ENCODE measurements at regions not wholly inside any gene's neighbourhood (a gene's known extent, or its start where the extent isn't known, plus 50 kb on each side); places are given as distances from the start of the nearest gene placed in this dataset.

DNA sequence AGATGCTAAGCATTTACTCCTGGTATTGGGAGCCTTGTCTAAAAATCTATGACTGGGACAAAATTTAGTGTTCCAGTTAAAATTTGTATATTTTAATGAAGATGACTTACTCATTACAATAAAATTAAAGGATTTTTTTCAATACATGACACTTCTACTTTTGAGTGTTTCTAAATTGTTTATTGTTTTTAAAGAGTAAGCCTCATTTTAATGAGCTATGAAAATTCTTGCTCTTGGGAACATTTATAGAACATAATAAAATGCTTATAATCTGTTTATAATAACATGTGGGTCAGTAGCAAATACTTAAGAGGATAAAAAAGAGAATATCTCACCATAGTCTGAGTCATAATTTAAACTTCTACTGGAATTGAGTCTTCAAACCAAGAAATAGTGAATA is 149.5 kb downstream of the PLCE1 start:
- peaks cover 2 to 25% (median 15%) of the 10 kb centered on the region in 7 donors for H3K9me3 Mint-ChIP-seq
- no peak overlapping the region for H3K4me3 Mint-ChIP-seq
- Histone ChIP-seq H3K36me3 (replicated peaks in 1 of 2; ENCODE audit: control insufficient read depth in 1 of 2, insufficient read depth in 2 of 2, low read length in 2 of 2) (no peaks in the 10 kb centered on the region), H3K79me2 (ENCODE audit: insufficient read depth, low read length) (no peaks in the 10 kb centered on the region), H3K27me3 (ENCODE audit: control insufficient read depth in 2 of 2, insufficient read depth in 2 of 2, low read length in 2 of 2) (no peaks in the 10 kb centered on the region), H3K27ac (ENCODE audit: low read depth in 1 of 2, low read length in 2 of 2) (no peak overlapping the region), H3K4me1 (ENCODE audit: control insufficient read depth in 1 of 2, insufficient read depth in 2 of 2, low read length in 2 of 2) (no peaks in the 10 kb centered on the region), H3K9me3 (replicated peaks in 1 of 2; ENCODE audit: control insufficient read depth in 1 of 2, insufficient read depth in 1 of 2, low read length in 2 of 2) (peaks cover 0 to 5% of the 10 kb centered on the region in 2 donors), H3K9ac (ENCODE audit: insufficient read depth, low read length, poor library complexity, severe bottlenecking) (no peak overlapping the region), H3K4me3 (replicated peaks in 1 of 3; ENCODE audit: low read depth in 2 of 3, low read length in 3 of 3) (no peak overlapping the region), H2AFZ (ENCODE audit: insufficient read depth, low read depth, low read length, poor library complexity, severe bottlenecking) (no peak overlapping the region), H4K20me1 (ENCODE audit: insufficient read depth, low read length) (no peaks in the 10 kb centered on the region), H3K4me2 (replicated peaks; ENCODE audit: extremely low read depth, low read length, poor library complexity, severe bottlenecking) (no peak overlapping the region)
- no peaks in the 10 kb centered on the region for H3K4me1 Mint-ChIP-seq
- intact Hi-C loops (cut with micrococcal nuclease), result no loop called here
- DNase-seq, result no peak
- no peak overlapping the region for H3K27ac Mint-ChIP-seq
- TF ChIP-seq, protein P1, sequence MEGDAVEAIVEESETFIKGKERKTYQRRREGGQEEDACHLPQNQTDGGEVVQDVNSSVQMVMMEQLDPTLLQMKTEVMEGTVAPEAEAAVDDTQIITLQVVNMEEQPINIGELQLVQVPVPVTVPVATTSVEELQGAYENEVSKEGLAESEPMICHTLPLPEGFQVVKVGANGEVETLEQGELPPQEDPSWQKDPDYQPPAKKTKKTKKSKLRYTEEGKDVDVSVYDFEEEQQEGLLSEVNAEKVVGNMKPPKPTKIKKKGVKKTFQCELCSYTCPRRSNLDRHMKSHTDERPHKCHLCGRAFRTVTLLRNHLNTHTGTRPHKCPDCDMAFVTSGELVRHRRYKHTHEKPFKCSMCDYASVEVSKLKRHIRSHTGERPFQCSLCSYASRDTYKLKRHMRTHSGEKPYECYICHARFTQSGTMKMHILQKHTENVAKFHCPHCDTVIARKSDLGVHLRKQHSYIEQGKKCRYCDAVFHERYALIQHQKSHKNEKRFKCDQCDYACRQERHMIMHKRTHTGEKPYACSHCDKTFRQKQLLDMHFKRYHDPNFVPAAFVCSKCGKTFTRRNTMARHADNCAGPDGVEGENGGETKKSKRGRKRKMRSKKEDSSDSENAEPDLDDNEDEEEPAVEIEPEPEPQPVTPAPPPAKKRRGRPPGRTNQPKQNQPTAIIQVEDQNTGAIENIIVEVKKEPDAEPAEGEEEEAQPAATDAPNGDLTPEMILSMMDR (IDR thresholded peaks at IDR 0.05), result no peak
- peaks cover 1 to 6% (median 2%) of the 10 kb centered on the region in 3 donors for H3K27me3 Mint-ChIP-seq (ENCODE audit: low read depth in 3 of 3)
- H3K36me3 Mint-ChIP-seq, result no peaks in the 10 kb centered on the region

GRCh38 chr10:94146313-94146712 is 152.6 kb downstream of the PLCE1 start:
- Histone ChIP-seq H3K9me3 (replicated peaks in 1 of 2; ENCODE audit: control insufficient read depth in 1 of 2, insufficient read depth in 1 of 2, low read length in 2 of 2) (peaks cover 0 to 5% of the 10 kb centered on the region in 2 donors), H3K4me1 (ENCODE audit: control insufficient read depth in 1 of 2, insufficient read depth in 2 of 2, low read length in 2 of 2) (no peaks in the 10 kb centered on the region), H4K20me1 (ENCODE audit: insufficient read depth, low read length) (no peaks in the 10 kb centered on the region), H2AFZ (ENCODE audit: insufficient read depth, low read depth, low read length, poor library complexity, severe bottlenecking) (no peak overlapping the region), H3K4me3 (replicated peaks in 1 of 3; ENCODE audit: low read depth in 2 of 3, low read length in 3 of 3) (no peak overlapping the region), H3K36me3 (replicated peaks in 1 of 2; ENCODE audit: control insufficient read depth in 1 of 2, insufficient read depth in 2 of 2, low read length in 2 of 2) (no peaks in the 10 kb centered on the region), H3K27ac (ENCODE audit: low read depth in 1 of 2, low read length in 2 of 2) (no peak overlapping the region), H3K4me2 (replicated peaks; ENCODE audit: extremely low read depth, low read length, poor library complexity, severe bottlenecking) (no peak overlapping the region), H3K27me3 (ENCODE audit: control insufficient read depth in 2 of 2, insufficient read depth in 2 of 2, low read length in 2 of 2) (no peaks in the 10 kb centered on the region), H3K9ac (ENCODE audit: insufficient read depth, low read length, poor library complexity, severe bottlenecking) (no peak overlapping the region), H3K79me2 (ENCODE audit: insufficient read depth, low read length) (no peaks in the 10 kb centered on the region)
- Mint-ChIP-seq H3K27me3 (ENCODE audit: low read depth in 3 of 3) (peaks cover 0 to 6% (median 0%) of the 10 kb centered on the region in 3 donors), H3K9me3 (peaks cover 2 to 25% (median 11%) of the 10 kb centered on the region in 7 donors), H3K36me3 (no peaks in the 10 kb centered on the region), H3K27ac (no peak overlapping the region), H3K4me3 (no peak overlapping the region), H3K4me1 (no peaks in the 10 kb centered on the region)
- no peak for DNase-seq
- 91% methylated on average over 6 of the region's 8 CpGs for WGBS (ENCODE audit: insufficient coverage)
- TF ChIP-seq, protein P1 (IDR thresholded peaks at IDR 0.05), result no peak
- intact Hi-C loops (cut with micrococcal nuclease), result no loop called here

Measured in CD14-positive monocyte (primary cell).